Activated gamma-delta T cell (primary cell): ENCODE measurements at regions not wholly inside any gene's neighbourhood (a gene's known extent, or its start where the extent isn't known, plus 50 kb on each side); places are given as distances from the start of the nearest gene placed in this dataset.

Experiments
- DNase-seq: peaks from one replicate; lab custom pipeline; 2025; lab: John Stamatoyannopoulos, UW

- DNase-seq, result no peak
Observed at GRCh38 chr18:22847392-22847791, 85.7 kb upstream of the RBBP8 start.

GRCh38 chr18:22847867-22848451, 85.2 kb upstream of the RBBP8 start:
- DNase-seq, result no peak

GRCh38 chr18:22848615-22849014, 84.5 kb upstream of the RBBP8 start:
- DNase-seq, result no peak

GRCh38 chr18:22856870-22857269, 76.3 kb upstream of the RBBP8 start:
- DNase-seq, result no peak

GRCh38 chr18:22858121-22858520, 75.0 kb upstream of the RBBP8 start:
- DNase-seq, result no peak

- no peak for DNase-seq
Observed at GRCh38 chr18:22860807-22861206, 72.3 kb upstream of the RBBP8 start.

GRCh38 chr18:22865354-22866116, 67.6 kb upstream of the RBBP8 start:
- no peak for DNase-seq

- no peak for DNase-seq
Observed at GRCh38 chr18:22868831-22869230, 64.3 kb upstream of the RBBP8 start.

GRCh38 chr18:22871809-22872525, 61.2 kb upstream of the RBBP8 start:
- DNase-seq, result no peak

- no peak for DNase-seq
Observed at GRCh38 chr18:22872900-22873537, 60.1 kb upstream of the RBBP8 start.

GRCh38 chr18:22879293-22879692, 53.8 kb upstream of the RBBP8 start:
- DNase-seq, result no peak

GRCh38 chr18:22882084-22882483, 51.0 kb upstream of the RBBP8 start:
- DNase-seq, result no peak

GRCh38 chr18:22883179-22883578, 49.9 kb upstream of the RBBP8 start:
- no peak for DNase-seq
